GM12878 (cell line): ENCODE measurements at regions not wholly inside any gene's neighbourhood (a gene's known extent, or its start where the extent isn't known, plus 50 kb on each side); places are given as distances from the start of the nearest gene placed in this dataset.

Source experiments
- ATAC-seq: fragments of 200-7000 bp; cut with Tn5 transposase; 3 replicates; pipeline ENCODE4 v1.9.1; 2020; ENCODE audit warnings: mild to moderate bottlenecking, moderate library complexity
- BruUV-seq: library from RNA; stranded (reverse); fragments of 400-500 nt; replicated peaks from 2 replicates; lab custom pipeline; 2021; lab: Mats Ljungman, UMichigan
- CTCF ChIA-PET: fragments of 300-600 bp; sonication (Branson Sonifier 250); formaldehyde crosslinking; extraction: SDS; loops from one replicate; lab custom pipeline; 2021; ENCODE audit warnings: inconsistent platforms; lab: Yijun Ruan, JAX
- POLR2A ChIA-PET: fragments of 350-600 bp; formaldehyde crosslinking; extraction: SDS; loops from one replicate; lab custom pipeline; 2021; ENCODE audit warnings: inconsistent platforms; lab: Charles Lee
- RAD21 ChIA-PET: fragments of 300-600 bp; sonication (Branson Sonifier 250); formaldehyde crosslinking; loops from one replicate; lab custom pipeline; 2023; ENCODE audit warnings: antibody characterized with exemption; ENCODE audit not compliant: unreplicated experiment; lab: Charles Lee
- SMC1A ChIA-PET: fragments of 300-600 bp; sonication (Branson Sonifier 250); formaldehyde crosslinking; loops from one replicate; lab custom pipeline; 2023; ENCODE audit not compliant: unreplicated experiment, uncharacterized antibody; lab: Charles Lee
- DNase-seq: peaks from one replicate; pipeline ENCODE4 v3.0.0-alpha.2; 2011; ENCODE audit warnings: low read depth, low spot score
- FAIRE-seq: peaks from 3 replicates; lab custom pipeline; 2011; peaks lifted over from hg19 to GRCh38; lab: Jason Lieb, UNC
- H2AFZ ChIP-seq: 2 replicates; pipeline ENCODE4 v1.6.0; 2011; ENCODE audit warnings: low read depth, low read length, control low read depth; ENCODE audit not compliant: control insufficient read depth
- H3K27ac ChIP-seq: 2 replicates; pipeline ENCODE4 v1.5.1; 2011; ENCODE audit warnings: control low read depth; ENCODE audit not compliant: control insufficient read depth, insufficient read depth
- H3K27me3 ChIP-seq, 2 experiments: replicated peaks in 1 of 2; 2 replicates each; pipeline versions ENCODE4 v1.6.0 to v1.6.1; 2011; ENCODE audit warnings: low read length in 1 of 2; ENCODE audit not compliant: control insufficient read depth in 2 of 2, insufficient read depth in 2 of 2
- H3K36me3 ChIP-seq, 2 experiments: 2 replicates each; pipeline ENCODE4 v1.5.1; 2011; ENCODE audit warnings: low read length in 1 of 2; ENCODE audit not compliant: control insufficient read depth in 2 of 2, insufficient read depth in 2 of 2
- H3K4me1 ChIP-seq: 2 replicates; pipeline ENCODE4 v1.6.1; 2011; ENCODE audit warnings: mild to moderate bottlenecking, low read length, moderate library complexity, mixed read lengths; ENCODE audit not compliant: control insufficient read depth, insufficient read depth
- H3K4me2 ChIP-seq: 2 replicates; pipeline ENCODE4 v1.6.0; 2011; ENCODE audit warnings: control low read depth; ENCODE audit not compliant: control insufficient read depth, insufficient read depth
- H3K4me3 ChIP-seq: fragments of 200-600 bp; sonication (generic); 2 replicates; pipeline ENCODE4 v1.5.1; 2016
- H3K79me2 ChIP-seq: 2 replicates; pipeline ENCODE4 v1.6.0; 2011; ENCODE audit warnings: low read length; ENCODE audit not compliant: control insufficient read depth, insufficient read depth
- H3K9ac ChIP-seq: 2 replicates; pipeline ENCODE4 v1.8.0; 2011; ENCODE audit warnings: low read length, control low read depth, mixed read lengths; ENCODE audit not compliant: control insufficient read depth, insufficient read depth
- H3K9me3 ChIP-seq: replicated peaks from 3 replicates; pipeline ENCODE4 v1.5.1; 2011; ENCODE audit warnings: mild to moderate bottlenecking, low read length; ENCODE audit not compliant: control insufficient read depth, insufficient read depth
- H4K20me1 ChIP-seq: 2 replicates; pipeline ENCODE4 v1.6.0; 2011; ENCODE audit not compliant: control insufficient read depth, insufficient read depth
- CBFB ChIP-seq: IDR thresholded peaks from 2 replicates; pipeline ENCODE4 v1.6.1; 2016; ENCODE audit warnings: antibody characterized with exemption, low read depth
- CREB1 ChIP-seq: IDR thresholded peaks from 2 replicates; pipeline ENCODE4 v1.6.1; 2012; ENCODE audit warnings: low read depth, mild to moderate bottlenecking, inconsistent platforms
- EED ChIP-seq: sonication (generic); IDR thresholded peaks from 2 replicates; pipeline ENCODE4 v1.6.1; 2016; ENCODE audit warnings: antibody characterized with exemption, low read depth
- ESRRA ChIP-seq: IDR thresholded peaks from 2 replicates; pipeline ENCODE4 v1.6.1; 2012; ENCODE audit warnings: mild to moderate bottlenecking, low read length, improper control_type of control experiment
- FOS ChIP-seq: IDR thresholded peaks from 3 replicates; pipeline ENCODE4 v1.6.1; 2011; ENCODE audit warnings: borderline replicate concordance; ENCODE audit not compliant: insufficient read length; ENCODE audit errors: extremely low read depth
- GATAD2B ChIP-seq: fragments of 450-650 bp; conservative IDR thresholded peaks from 2 replicates; pipeline ENCODE4 v1.6.1; 2017; ENCODE audit warnings: low read depth, mild to moderate bottlenecking, moderate library complexity
- HSF1 ChIP-seq: fragments of 150-350 bp; IDR thresholded peaks from 2 replicates; pipeline ENCODE4 v1.6.1; 2014; ENCODE audit warnings: mild to moderate bottlenecking, low read depth, low read length
- IKZF1 ChIP-seq: fragments of 450-650 bp; conservative IDR thresholded peaks from 2 replicates; pipeline ENCODE4 v1.6.1; 2017; ENCODE audit warnings: antibody characterized with exemption, mild to moderate bottlenecking
- JUNB ChIP-seq: IDR thresholded peaks from 2 replicates; pipeline ENCODE4 v1.6.1; 2016; ENCODE audit warnings: antibody characterized with exemption, mild to moderate bottlenecking
- MTA3 ChIP-seq: IDR thresholded peaks from 2 replicates; pipeline ENCODE4 v1.6.1; 2012; ENCODE audit warnings: low read length, inconsistent platforms, borderline replicate concordance
- MYC ChIP-seq: IDR thresholded peaks from 2 replicates; pipeline ENCODE4 v1.6.1; 2011; ENCODE audit warnings: mild to moderate bottlenecking, low read length, moderate library complexity, inconsistent platforms; ENCODE audit not compliant: insufficient read depth, insufficient replicate concordance, insufficient read length, severe bottlenecking
- NR2F1 ChIP-seq: fragments of 450-650 bp; conservative IDR thresholded peaks from 2 replicates; pipeline ENCODE4 v1.6.1; 2017; ENCODE audit warnings: mild to moderate bottlenecking
- POU2F2 ChIP-seq: IDR thresholded peaks from 3 replicates; pipeline ENCODE4 v1.6.1; 2011; ENCODE audit warnings: low read depth, mild to moderate bottlenecking, low read length, borderline replicate concordance
- RBBP5 ChIP-seq: fragments of 200-600 bp; sonication (generic); conservative IDR thresholded peaks from 2 replicates; pipeline ENCODE4 v1.6.1; 2016
- SREBF2 ChIP-seq: IDR thresholded peaks from 2 replicates; pipeline ENCODE4 v1.6.1; 2012; ENCODE audit warnings: mild to moderate bottlenecking, low read length
- STAT3 ChIP-seq: IDR thresholded peaks from 2 replicates; pipeline ENCODE4 v1.6.1; 2011; ENCODE audit warnings: low read depth, low read length, improper control_type of control experiment
- USF1 ChIP-seq: IDR thresholded peaks from 2 replicates; pipeline ENCODE4 v1.6.1; 2011; ENCODE audit warnings: borderline replicate concordance, low read depth, mild to moderate bottlenecking, moderate library complexity, mixed read lengths, low read length; ENCODE audit not compliant: insufficient read depth; ENCODE audit errors: extremely low read length
- ZNF217 ChIP-seq: fragments of 450-650 bp; IDR thresholded peaks from 2 replicates; pipeline ENCODE4 v1.6.1; 2017; ENCODE audit warnings: antibody characterized with exemption, mild to moderate bottlenecking
- ZNF274 ChIP-seq: IDR thresholded peaks from one replicate; pipeline ENCODE4 v1.8.0; 2011; ENCODE audit not compliant: insufficient read length, insufficient read depth
- ZSCAN29 ChIP-seq: fragments of 450-650 bp; IDR thresholded peaks from 2 replicates; pipeline ENCODE4 v1.6.1; 2017; ENCODE audit warnings: mild to moderate bottlenecking, moderate library complexity
- WGBS: methylation state at CpG from one replicate; pipeline ENCODE4 v1.1.6; 2016; ENCODE audit warnings: low lambda C conversion rate; ENCODE audit not compliant: insufficient replicate concordance, insufficient coverage; ENCODE audit errors: missing lambda C conversion rate; 5-methylcytosine and 5-hydroxymethylcytosine counted together
- in situ Hi-C: fragments of 300-500 bp; cut with MboI; formaldehyde crosslinking; loops from 9 replicates; pipeline ENCODE4 v1.14.3; 2018; ENCODE audit warnings: mixed read lengths
- intact Hi-C: fragments of 100-400 bp; cut with micrococcal nuclease; formaldehyde crosslinking; loops from one replicate; pipeline ENCODE4 v1.14.2; 2022; ENCODE audit not compliant: unreplicated experiment

- no peak overlapping the region for H3K4me3 ChIP-seq
- no peak overlapping the region for H3K27ac ChIP-seq
- H3K36me3 ChIP-seq = no peaks in the 10 kb centered on the region
- DNase-seq (no peak), FAIRE-seq (no peak), ATAC-seq (no peak)
- no peaks in the 10 kb centered on the region for H4K20me1 ChIP-seq
- SMC1A ChIA-PET = no interaction called here
- no peaks in the 10 kb centered on the region for H3K9me3 ChIP-seq
- POLR2A ChIA-PET = no interaction called here
- CTCF ChIA-PET = no interaction called here
- no peaks in the 10 kb centered on the region for H3K4me1 ChIP-seq
- H2AFZ ChIP-seq = no peak overlapping the region
- no peak overlapping the region for H3K9ac ChIP-seq
- intact Hi-C loops = no loop called here
- no peaks in the 10 kb centered on the region for H3K79me2 ChIP-seq
- BruUV-seq = no TSS peak
- RAD21 ChIA-PET = no interaction called here
- no peaks in the 10 kb centered on the region; a peak in 1 of 4 replicates for H3K27me3 ChIP-seq
- in situ Hi-C loops = no loop called here
- TF ChIP-seq GATAD2B = no peak
- TF ChIP-seq FOS = no peak
- TF ChIP-seq NR2F1 = no peak
- no peak for TF ChIP-seq MTA3
- WGBS = 16% methylated on average over 2 of the region's 2 CpGs
- H3K4me2 ChIP-seq = no peak overlapping the region
Measured at GRCh38 chr2:142445023-142445422, 314.2 kb upstream of the LRP1B start.

DNA sequence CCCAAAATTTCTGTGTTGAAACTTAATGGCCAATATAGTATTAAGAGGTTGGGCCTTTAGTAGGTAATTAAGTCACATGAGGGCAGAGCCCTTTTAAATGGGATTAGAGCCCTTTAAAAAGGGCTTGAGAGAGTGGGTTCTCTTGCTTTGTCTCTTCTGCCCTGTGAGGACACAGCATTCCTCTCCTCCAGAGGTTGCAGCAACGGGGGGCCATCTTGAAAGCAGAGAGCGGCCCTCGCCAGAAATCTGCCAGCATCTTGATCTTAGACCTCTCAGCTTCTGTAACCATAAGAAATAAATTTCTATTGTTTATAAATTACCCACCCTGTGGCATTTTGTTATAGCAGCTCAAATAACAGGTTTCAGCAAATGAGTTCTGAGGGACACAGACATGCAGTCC lies 305.0 kb upstream of the LRP1B start:
- in situ Hi-C loops (no loop called here), intact Hi-C loops (no loop called here)
- SMC1A ChIA-PET = no interaction called here
- CTCF ChIA-PET = no interaction called here
- 5% methylated on average over 3 of the region's 3 CpGs for WGBS
- RAD21 ChIA-PET = interaction anchor here (1.1 kb wide), 1 partner anchor 8 kb away, joined by 3 read pairs; no protein-coding TSS in a partner anchor
- no peaks in the 10 kb centered on the region for H3K4me1 ChIP-seq
- no peaks in the 10 kb centered on the region for H4K20me1 ChIP-seq
- no peaks in the 10 kb centered on the region for H3K36me3 ChIP-seq
- FAIRE-seq = no peak
- H3K27ac ChIP-seq = no peak overlapping the region
- no peaks in the 10 kb centered on the region for H3K27me3 ChIP-seq
- no peak for DNase-seq
- no peaks in the 10 kb centered on the region for H3K79me2 ChIP-seq
- no peak for ATAC-seq
- no peak overlapping the region for H3K4me2 ChIP-seq
- H3K9me3 ChIP-seq = no peaks in the 10 kb centered on the region
- no TSS peak for BruUV-seq
- no peak overlapping the region for H2AFZ ChIP-seq
- no peak overlapping the region for H3K4me3 ChIP-seq
- no peak overlapping the region for H3K9ac ChIP-seq
- POLR2A ChIA-PET = no interaction called here
- no peak for TF ChIP-seq SREBF2
- TF ChIP-seq ESRRA = no peak
- TF ChIP-seq EED = no peak
- no peak for TF ChIP-seq RBBP5
- TF ChIP-seq MYC = no peak
- TF ChIP-seq ZNF274 = no peak
- TF ChIP-seq NR2F1 = no peak
- TF ChIP-seq ZNF217 = no peak
- no peak for TF ChIP-seq POU2F2
- TF ChIP-seq STAT3 = no peak
- TF ChIP-seq JUNB = no peak
- no peak for TF ChIP-seq CBFB
- TF ChIP-seq HSF1 = no peak
- TF ChIP-seq CREB1 = no peak
- no peak for TF ChIP-seq IKZF1
- no peak for TF ChIP-seq USF1
- no peak for TF ChIP-seq ZSCAN29
